Thoracic aorta (tissue), 2 donors: ENCODE measurements at regions not wholly inside any gene's neighbourhood (a gene's known extent, or its start where the extent isn't known, plus 50 kb on each side); places are given as distances from the start of the nearest gene placed in this dataset.

Experiments used
- ATAC-seq: fragments of 150-250 bp; one replicate; pipeline ENCODE4 v1.8.0; 2017; ENCODE audit warnings: low read depth; ENCODE audit not compliant: insufficient number of reproducible peaks, low FRiP score
- DNase-seq: peaks from one replicate; pipeline ENCODE4 v3.0.0-alpha.2; 2020; ENCODE audit warnings: low spot score
- H3K27ac ChIP-seq, 2 donors: fragments of 200-600 bp; sonication (generic); 1 replicate in 1 of 2; 2 replicates in 1 of 2; pipeline ENCODE4 v1.5.1; 2016; ENCODE audit warnings: mild to moderate bottlenecking in 2 of 2, moderate library complexity in 2 of 2
- H3K27me3 ChIP-seq: fragments of 200-600 bp; sonication (generic); replicated peaks from 2 replicates; pipeline ENCODE4 v1.6.0; 2016; ENCODE audit warnings: mild to moderate bottlenecking; ENCODE audit not compliant: insufficient read depth
- H3K36me3 ChIP-seq: fragments of 200-600 bp; sonication (generic); one replicate; pipeline ENCODE4 v1.5.1; 2016
- H3K4me1 ChIP-seq, 2 donors: fragments of 200-600 bp; sonication (generic); 1 replicate in 1 of 2; 2 replicates in 1 of 2; pipeline versions ENCODE4 v1.5.1 to v1.6.0; 2016; ENCODE audit warnings: low read depth in 2 of 2, mild to moderate bottlenecking in 1 of 2; ENCODE audit not compliant: control insufficient read depth in 1 of 2
- H3K4me3 ChIP-seq: fragments of 200-600 bp; sonication (generic); 2 replicates; pipeline ENCODE4 v1.5.1; 2016; ENCODE audit warnings: mild to moderate bottlenecking
- H3K9me3 ChIP-seq: fragments of 200-600 bp; sonication (generic); 2 replicates; pipeline ENCODE4 v1.5.1; 2016
- CTCF ChIP-seq: fragments of 200-600 bp; sonication (generic); IDR thresholded peaks from one replicate; pipeline ENCODE4 v1.5.1; 2019; ENCODE audit warnings: antibody characterized with exemption

GRCh38 chr16:24624102-24624501 is 84.7 kb downstream of the RBBP6 start:
- Histone ChIP-seq H3K9me3 (no peaks in the 10 kb centered on the region), H3K4me3 (no peak overlapping the region), H3K27me3 (no peaks in the 10 kb centered on the region), H3K4me1 (no peaks in the 10 kb centered on the region), H3K27ac (no peak overlapping the region), H3K36me3 (no peaks in the 10 kb centered on the region)
- TF ChIP-seq CTCF = no peak
- no peak for ATAC-seq
- DNase-seq = no peak

DNA sequence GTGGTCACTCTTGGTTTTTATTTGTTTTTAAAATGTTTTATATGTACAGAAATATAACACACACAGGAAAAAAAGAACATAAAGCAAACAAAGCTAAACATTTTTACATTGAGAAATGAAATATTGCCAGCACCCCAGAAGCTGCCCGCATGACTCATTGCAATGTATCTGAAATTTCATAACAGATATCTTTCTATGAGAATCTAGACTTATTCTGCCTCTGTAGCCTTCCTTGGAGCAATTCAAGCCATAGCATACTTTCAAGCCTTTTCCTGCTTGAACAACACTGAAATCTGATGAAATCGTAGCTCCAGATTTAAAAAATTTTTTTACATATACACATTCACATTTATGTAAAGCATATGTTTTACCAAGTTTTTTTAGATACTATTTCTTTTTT is 86.9 kb downstream of the RBBP6 start:
- H3K27ac ChIP-seq = no peak overlapping the region
- H3K4me1 ChIP-seq = no peaks in the 10 kb centered on the region
- DNase-seq (no peak), ATAC-seq (no peak)
- H3K4me3 ChIP-seq = no peak overlapping the region
- H3K36me3 ChIP-seq = no peaks in the 10 kb centered on the region
- no peaks in the 10 kb centered on the region for H3K9me3 ChIP-seq
- no peaks in the 10 kb centered on the region for H3K27me3 ChIP-seq
- no peak for TF ChIP-seq CTCF

- no peaks in the 10 kb centered on the region for H3K36me3 ChIP-seq
- no peak for ATAC-seq
- H3K9me3 ChIP-seq = no peaks in the 10 kb centered on the region
- H3K27ac ChIP-seq = no peak overlapping the region
- no peak for TF ChIP-seq CTCF
- DNase-seq = no peak
- H3K4me3 ChIP-seq = no peak overlapping the region
- no peaks in the 10 kb centered on the region for H3K27me3 ChIP-seq
- peaks cover 7% of the 10 kb centered on the region in 2 donors for H3K4me1 ChIP-seq
Observed at GRCh38 chr16:24634919-24635318, 94.5 kb upstream of the TNRC6A start.

DNA sequence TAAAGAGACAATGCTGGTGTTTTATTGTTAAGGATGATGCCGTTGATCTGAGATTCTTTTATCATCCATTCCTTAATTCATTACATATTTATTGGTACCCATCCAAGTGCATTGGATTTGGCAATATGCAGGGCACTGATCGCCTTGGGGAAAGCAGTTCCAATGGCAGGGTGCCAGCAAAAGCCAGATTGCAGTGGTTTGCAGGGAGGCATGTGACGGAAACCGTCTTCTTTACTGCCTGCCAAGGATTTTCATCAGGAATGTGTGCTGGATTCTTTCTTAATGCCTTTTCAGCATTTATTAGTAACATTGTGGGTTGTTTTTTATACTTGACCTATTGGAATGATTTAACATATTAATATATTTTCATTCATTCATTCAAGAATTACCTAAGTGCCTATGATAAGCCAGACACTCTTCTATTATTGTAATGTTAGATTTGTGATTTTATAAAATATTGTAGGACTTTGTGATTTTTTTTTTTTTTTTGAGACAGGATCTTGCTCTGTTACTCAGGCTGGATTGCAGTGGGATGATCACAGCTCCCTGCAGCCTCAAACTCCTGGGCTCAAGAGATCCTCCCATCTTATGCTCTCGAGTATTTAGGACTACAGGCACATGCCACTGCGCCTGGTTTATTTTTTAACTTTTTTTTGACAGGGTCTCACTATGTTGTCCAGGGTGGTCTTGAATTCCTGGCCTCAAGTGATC is 93.4 kb upstream of the TNRC6A start:
- ATAC-seq (no peak), DNase-seq (no peak)
- Histone ChIP-seq H3K27me3 (no peaks in the 10 kb centered on the region), H3K9me3 (no peaks in the 10 kb centered on the region), H3K4me1 (peaks cover 7% of the 10 kb centered on the region in 2 donors), H3K36me3 (no peaks in the 10 kb centered on the region), H3K27ac (no peak overlapping the region), H3K4me3 (no peak overlapping the region)
- no peak for TF ChIP-seq CTCF

GRCh38 chr16:24639769-24640168 is 89.7 kb upstream of the TNRC6A start:
- Histone ChIP-seq H3K27me3 (no peaks in the 10 kb centered on the region), H3K9me3 (no peaks in the 10 kb centered on the region), H3K4me1 (peaks cover 7% of the 10 kb centered on the region in 2 donors), H3K36me3 (no peaks in the 10 kb centered on the region), H3K27ac (no peak overlapping the region), H3K4me3 (no peak overlapping the region)
- no peak for ATAC-seq
- TF ChIP-seq CTCF = no peak
- DNase-seq = no peak
